ENCODE measurements at regions not wholly inside any gene's neighbourhood (a gene's known extent, or its start where the extent isn't known, plus 50 kb on each side); places are given as distances from the start of the nearest gene placed in this dataset.
"Not testable (repeated sequence)": the region's sequence is repeated elsewhere in the genome, so short reads cannot be mapped to it uniquely, and the experiment has no call there.

- Mint-ChIP-seq H3K36me3 (ENCODE audit: low read depth) (no peaks in the 10 kb centered on the region), H3K27ac (no peak overlapping the region), H3K4me3 (no peak overlapping the region), H3K9me3 (peaks cover 6% of the 10 kb centered on the region), H3K27me3 (no peaks in the 10 kb centered on the region), H3K4me1 (ENCODE audit: low read depth) (no peaks in the 10 kb centered on the region)
These were observed 673.2 kb downstream of the XPNPEP1 start for GRCh38 chr10:109250152-109250551.

- Mint-ChIP-seq H3K27me3 (no peaks in the 10 kb centered on the region), H3K4me1 (ENCODE audit: low read depth) (no peaks in the 10 kb centered on the region), H3K27ac (no peak overlapping the region), H3K9me3 (peaks cover 11% of the 10 kb centered on the region), H3K4me3 (no peak overlapping the region), H3K36me3 (ENCODE audit: low read depth) (no peaks in the 10 kb centered on the region)
These were observed 675.5 kb downstream of the XPNPEP1 start for GRCh38 chr10:109247814-109248213.

- H3K4me1 Mint-ChIP-seq (ENCODE audit: low read depth) = no peaks in the 10 kb centered on the region
- no peak overlapping the region for H3K27ac Mint-ChIP-seq
- no peaks in the 10 kb centered on the region for H3K27me3 Mint-ChIP-seq
- H3K36me3 Mint-ChIP-seq (ENCODE audit: low read depth) = no peaks in the 10 kb centered on the region
- H3K9me3 Mint-ChIP-seq = peaks cover 9% of the 10 kb centered on the region
- H3K4me3 Mint-ChIP-seq = no peak overlapping the region
These were observed 677.5 kb downstream of the XPNPEP1 start for GRCh38 chr10:109245821-109246220.

GRCh38 chr10:109239371-109239770 is 683.9 kb downstream of the XPNPEP1 start:
- Mint-ChIP-seq H3K27ac (no peak overlapping the region), H3K4me1 (ENCODE audit: low read depth) (no peaks in the 10 kb centered on the region), H3K9me3 (peaks cover 9% of the 10 kb centered on the region), H3K36me3 (ENCODE audit: low read depth) (no peaks in the 10 kb centered on the region), H3K27me3 (no peaks in the 10 kb centered on the region), H3K4me3 (no peak overlapping the region)

- no peak overlapping the region for H3K27ac Mint-ChIP-seq
- H3K4me3 Mint-ChIP-seq = no peak overlapping the region
- H3K4me1 Mint-ChIP-seq (ENCODE audit: low read depth) = no peaks in the 10 kb centered on the region
- no peaks in the 10 kb centered on the region for H3K27me3 Mint-ChIP-seq
- H3K9me3 Mint-ChIP-seq = peaks cover 4% of the 10 kb centered on the region
- H3K36me3 Mint-ChIP-seq (ENCODE audit: low read depth) = no peaks in the 10 kb centered on the region
These were observed 685.6 kb downstream of the XPNPEP1 start for GRCh38 chr10:109237682-109238081.

GRCh38 chr10:109237050-109237449 is 686.3 kb downstream of the XPNPEP1 start:
- Mint-ChIP-seq H3K27ac (no peak overlapping the region), H3K4me3 (no peak overlapping the region), H3K9me3 (peaks cover 4% of the 10 kb centered on the region), H3K36me3 (ENCODE audit: low read depth) (no peaks in the 10 kb centered on the region), H3K4me1 (ENCODE audit: low read depth) (no peaks in the 10 kb centered on the region), H3K27me3 (no peaks in the 10 kb centered on the region)

- H3K4me1 Mint-ChIP-seq (ENCODE audit: low read depth); H3K9me3 Mint-ChIP-seq; H3K27me3 Mint-ChIP-seq; H3K4me3 Mint-ChIP-seq; H3K36me3 Mint-ChIP-seq (ENCODE audit: low read depth); H3K27ac Mint-ChIP-seq: not testable (repeated sequence)
These were observed 699.8 kb downstream of the XPNPEP1 start for GRCh38 chr10:109223533-109223932.

GRCh38 chr10:109219935-109220605 is 703.2 kb downstream of the XPNPEP1 start:
- Mint-ChIP-seq H3K27ac (no peak overlapping the region), H3K4me1 (ENCODE audit: low read depth) (no peaks in the 10 kb centered on the region), H3K36me3 (ENCODE audit: low read depth) (no peaks in the 10 kb centered on the region), H3K9me3 (peaks cover 6% of the 10 kb centered on the region), H3K27me3 (no peaks in the 10 kb centered on the region), H3K4me3 (no peak overlapping the region)

GRCh38 chr10:109218207-109218606 is 705.1 kb downstream of the XPNPEP1 start:
- Mint-ChIP-seq H3K36me3 (ENCODE audit: low read depth) (no peaks in the 10 kb centered on the region), H3K27ac (no peak overlapping the region), H3K4me3 (no peak overlapping the region), H3K27me3 (no peaks in the 10 kb centered on the region), H3K9me3 (peaks cover 4% of the 10 kb centered on the region), H3K4me1 (ENCODE audit: low read depth) (no peaks in the 10 kb centered on the region)

- no peaks in the 10 kb centered on the region for H3K4me1 Mint-ChIP-seq (ENCODE audit: low read depth)
- H3K4me3 Mint-ChIP-seq = no peak overlapping the region
- peaks cover 7% of the 10 kb centered on the region for H3K9me3 Mint-ChIP-seq
- no peaks in the 10 kb centered on the region for H3K27me3 Mint-ChIP-seq
- H3K27ac Mint-ChIP-seq = no peak overlapping the region
- H3K36me3 Mint-ChIP-seq (ENCODE audit: low read depth) = no peaks in the 10 kb centered on the region
These were observed 707.8 kb downstream of the XPNPEP1 start for GRCh38 chr10:109215291-109216075.

GRCh38 chr10:109214891-109215290 is 708.4 kb downstream of the XPNPEP1 start:
- not testable (repeated sequence) for H3K36me3 Mint-ChIP-seq (ENCODE audit: low read depth); H3K27ac Mint-ChIP-seq; H3K27me3 Mint-ChIP-seq

GRCh38 chr10:109207361-109207760 is 716.0 kb downstream of the XPNPEP1 start:
- Mint-ChIP-seq H3K9me3 (peaks cover 7% of the 10 kb centered on the region), H3K4me3 (no peak overlapping the region), H3K36me3 (ENCODE audit: low read depth) (no peaks in the 10 kb centered on the region), H3K27me3 (no peaks in the 10 kb centered on the region), H3K4me1 (ENCODE audit: low read depth) (no peaks in the 10 kb centered on the region), H3K27ac (no peak overlapping the region)

More at GRCh38 chr10:109214891-109215290, 708.4 kb downstream of the XPNPEP1 start:
- H3K9me3 Mint-ChIP-seq; H3K4me1 Mint-ChIP-seq (ENCODE audit: low read depth); H3K4me3 Mint-ChIP-seq: not testable (repeated sequence)

GRCh38 chr10:109205929-109206585 is 717.3 kb downstream of the XPNPEP1 start:
- Mint-ChIP-seq H3K4me3 (no peak overlapping the region), H3K4me1 (ENCODE audit: low read depth) (no peaks in the 10 kb centered on the region), H3K9me3 (peaks cover 4% of the 10 kb centered on the region), H3K27ac (no peak overlapping the region), H3K27me3 (no peaks in the 10 kb centered on the region), H3K36me3 (ENCODE audit: low read depth) (no peaks in the 10 kb centered on the region)

GRCh38 chr10:109203646-109204353 is 719.5 kb downstream of the XPNPEP1 start:
- Mint-ChIP-seq H3K9me3 (peaks cover 6% of the 10 kb centered on the region), H3K27ac (no peak overlapping the region), H3K4me1 (ENCODE audit: low read depth) (no peaks in the 10 kb centered on the region), H3K36me3 (ENCODE audit: low read depth) (no peaks in the 10 kb centered on the region), H3K27me3 (no peaks in the 10 kb centered on the region), H3K4me3 (no peak overlapping the region)

- Mint-ChIP-seq H3K9me3 (peaks cover 10% of the 10 kb centered on the region), H3K27me3 (no peaks in the 10 kb centered on the region), H3K27ac (no peak overlapping the region), H3K4me1 (ENCODE audit: low read depth) (no peaks in the 10 kb centered on the region), H3K4me3 (no peak overlapping the region), H3K36me3 (ENCODE audit: low read depth) (no peaks in the 10 kb centered on the region)
These were observed 721.2 kb downstream of the XPNPEP1 start for GRCh38 chr10:109202111-109202510.
